ENCODE measurements at regions not wholly inside any gene's neighbourhood (a gene's known extent, or its start where the extent isn't known, plus 50 kb on each side); places are given as distances from the start of the nearest gene placed in this dataset.

- DNase-seq (no peak), ATAC-seq (no peak)
- TF ChIP-seq, protein P1, sequence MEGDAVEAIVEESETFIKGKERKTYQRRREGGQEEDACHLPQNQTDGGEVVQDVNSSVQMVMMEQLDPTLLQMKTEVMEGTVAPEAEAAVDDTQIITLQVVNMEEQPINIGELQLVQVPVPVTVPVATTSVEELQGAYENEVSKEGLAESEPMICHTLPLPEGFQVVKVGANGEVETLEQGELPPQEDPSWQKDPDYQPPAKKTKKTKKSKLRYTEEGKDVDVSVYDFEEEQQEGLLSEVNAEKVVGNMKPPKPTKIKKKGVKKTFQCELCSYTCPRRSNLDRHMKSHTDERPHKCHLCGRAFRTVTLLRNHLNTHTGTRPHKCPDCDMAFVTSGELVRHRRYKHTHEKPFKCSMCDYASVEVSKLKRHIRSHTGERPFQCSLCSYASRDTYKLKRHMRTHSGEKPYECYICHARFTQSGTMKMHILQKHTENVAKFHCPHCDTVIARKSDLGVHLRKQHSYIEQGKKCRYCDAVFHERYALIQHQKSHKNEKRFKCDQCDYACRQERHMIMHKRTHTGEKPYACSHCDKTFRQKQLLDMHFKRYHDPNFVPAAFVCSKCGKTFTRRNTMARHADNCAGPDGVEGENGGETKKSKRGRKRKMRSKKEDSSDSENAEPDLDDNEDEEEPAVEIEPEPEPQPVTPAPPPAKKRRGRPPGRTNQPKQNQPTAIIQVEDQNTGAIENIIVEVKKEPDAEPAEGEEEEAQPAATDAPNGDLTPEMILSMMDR (IDR thresholded peaks at IDR 0.05), result no peak
- no peaks in the 10 kb centered on the region for H3K27me3 ChIP-seq (ENCODE audit: insufficient read depth in 3 of 3, low read length in 2 of 3)
- intact Hi-C loops (cut with DNase I), result no loop called here
- WGBS, 3 donors, result 95 to 98% (median 98%) methylated on average over 4 of the region's 4 CpGs
- H3K9me3 ChIP-seq, result no peaks in the 10 kb centered on the region
- H3K27ac ChIP-seq, result no peak overlapping the region
- H3K4me1 ChIP-seq, result no peaks in the 10 kb centered on the region
- H3K4me3 ChIP-seq, result no peak overlapping the region
- H3K36me3 ChIP-seq (ENCODE audit: insufficient read depth in 1 of 2, low read depth in 1 of 2), result no peaks in the 10 kb centered on the region
Measured at GRCh38 chr10:78766603-78767002, 302.2 kb upstream of the ZMIZ1 start.

- Histone ChIP-seq H3K4me1 (no peaks in the 10 kb centered on the region), H3K27ac (no peak overlapping the region), H3K9me3 (no peaks in the 10 kb centered on the region), H3K36me3 (ENCODE audit: insufficient read depth in 1 of 2, low read depth in 1 of 2) (no peaks in the 10 kb centered on the region), H3K27me3 (ENCODE audit: insufficient read depth in 3 of 3, low read length in 2 of 3) (no peaks in the 10 kb centered on the region), H3K4me3 (no peak overlapping the region)
- ATAC-seq (no peak), DNase-seq (peak in 1 of 2 donors; percentile 6)
- intact Hi-C loops (cut with DNase I), result no loop called here
- WGBS, 3 donors, result 80 to 87% (median 81%) methylated on average over 14 of the region's 14 CpGs
- TF ChIP-seq, protein P1 (IDR thresholded peaks at IDR 0.05), result no peak
Measured at GRCh38 chr10:78768041-78768835, 300.5 kb upstream of the ZMIZ1 start.

GRCh38 chr10:78768876-78769275 is 299.9 kb upstream of the ZMIZ1 start:
- TF ChIP-seq, protein P1 (IDR thresholded peaks at IDR 0.05), result no peak
- H3K27ac ChIP-seq, result no peak overlapping the region
- 64 to 85% (median 71%) methylated on average over 4 to 5 of the region's 5 CpGs for WGBS, 3 donors
- intact Hi-C loops (cut with DNase I), result no loop called here
- no peak for DNase-seq
- H3K4me1 ChIP-seq, result no peaks in the 10 kb centered on the region
- no peak overlapping the region for H3K4me3 ChIP-seq
- no peak for ATAC-seq
- no peaks in the 10 kb centered on the region for H3K9me3 ChIP-seq
- H3K36me3 ChIP-seq (ENCODE audit: insufficient read depth in 1 of 2, low read depth in 1 of 2), result no peaks in the 10 kb centered on the region
- H3K27me3 ChIP-seq (ENCODE audit: insufficient read depth in 3 of 3, low read length in 2 of 3), result no peaks in the 10 kb centered on the region

- no peaks in the 10 kb centered on the region for H3K27me3 ChIP-seq (ENCODE audit: insufficient read depth in 3 of 3, low read length in 2 of 3)
- H3K9me3 ChIP-seq, result no peaks in the 10 kb centered on the region
- H3K27ac ChIP-seq, result no peak overlapping the region
- no peaks in the 10 kb centered on the region for H3K36me3 ChIP-seq (ENCODE audit: insufficient read depth in 1 of 2, low read depth in 1 of 2)
- WGBS, 3 donors, result 97 to 99% (median 98%) methylated on average over 5 of the region's 5 CpGs
- intact Hi-C loops (cut with DNase I), result no loop called here
- H3K4me1 ChIP-seq, result no peaks in the 10 kb centered on the region
- no peak for ATAC-seq
- DNase-seq, result peak in 1 of 2 donors; percentile 26
- no peak overlapping the region for H3K4me3 ChIP-seq
- TF ChIP-seq, protein P1 (IDR thresholded peaks at IDR 0.05), result no peak
Measured at GRCh38 chr10:78769526-78769925, 299.2 kb upstream of the ZMIZ1 start.
